H9 (cell line): ENCODE measurements at regions not wholly inside any gene's neighbourhood (a gene's known extent, or its start where the extent isn't known, plus 50 kb on each side); places are given as distances from the start of the nearest gene placed in this dataset.

Source experiments
- DNase-seq: peaks from one replicate; pipeline ENCODE4 v3.0.0-alpha.2; 2017
- H2AFZ ChIP-seq: one replicate; pipeline ENCODE4 v1.6.1; 2013; ENCODE audit warnings: mild to moderate bottlenecking, low read length, control low read depth, moderate library complexity
- H2AK5ac ChIP-seq: 2 replicates; pipeline ENCODE4 v1.6.1; 2013; ENCODE audit warnings: low read length, control low read depth, mixed read lengths; ENCODE audit not compliant: insufficient read length
- H2BK120ac ChIP-seq: one replicate; pipeline ENCODE4 v1.6.1; 2013; ENCODE audit warnings: low read depth, mild to moderate bottlenecking, low read length, control low read depth, inconsistent platforms; ENCODE audit not compliant: poor library complexity, severe bottlenecking
- H2BK12ac ChIP-seq: 2 replicates; pipeline ENCODE4 v1.6.1; 2013; ENCODE audit warnings: low read length, control low read depth, mixed read lengths, low read depth; ENCODE audit not compliant: insufficient read length
- H2BK15ac ChIP-seq: 2 replicates; pipeline ENCODE4 v1.6.1; 2013; ENCODE audit warnings: low read depth, low read length, control low read depth
- H2BK20ac ChIP-seq: one replicate; pipeline ENCODE4 v1.6.1; 2013; ENCODE audit warnings: low read depth, mild to moderate bottlenecking, low read length, control low read depth, inconsistent platforms; ENCODE audit not compliant: poor library complexity, severe bottlenecking
- H2BK5ac ChIP-seq: 2 replicates; pipeline ENCODE4 v1.6.1; 2013; ENCODE audit warnings: low read length, control low read depth, mixed read lengths; ENCODE audit not compliant: insufficient read length
- H3K14ac ChIP-seq: 2 replicates; pipeline ENCODE4 v1.6.1; 2013; ENCODE audit warnings: low read length, control low read depth; ENCODE audit not compliant: insufficient read depth
- H3K18ac ChIP-seq: 2 replicates; pipeline ENCODE4 v1.6.1; 2013; ENCODE audit warnings: low read depth, mild to moderate bottlenecking, mixed read lengths, low read length, control low read depth; ENCODE audit not compliant: insufficient read length
- H3K23ac ChIP-seq: 2 replicates; pipeline ENCODE4 v1.6.1; 2013; ENCODE audit warnings: low read length, control low read depth, mixed read lengths, low read depth; ENCODE audit not compliant: insufficient read length
- H3K23me2 ChIP-seq: 2 replicates; pipeline ENCODE4 v1.6.1; 2013; ENCODE audit warnings: low read depth, mild to moderate bottlenecking, mixed read lengths, low read length, control low read depth; ENCODE audit not compliant: insufficient read length, poor library complexity, severe bottlenecking
- H3K27ac ChIP-seq: 2 replicates; pipeline ENCODE4 v1.5.1; 2013; ENCODE audit warnings: low read length, control low read depth, mixed read lengths, low read depth; ENCODE audit not compliant: insufficient read length
- H3K27me3 ChIP-seq: 2 replicates; pipeline ENCODE4 v1.6.1; 2013; ENCODE audit warnings: low read length, control low read depth, inconsistent platforms; ENCODE audit not compliant: insufficient read depth
- H3K4ac ChIP-seq: 2 replicates; pipeline ENCODE4 v1.6.1; 2013; ENCODE audit warnings: low read depth, mild to moderate bottlenecking, control low read depth, inconsistent platforms, low read length, moderate library complexity
- H3K4me1 ChIP-seq: 2 replicates; pipeline ENCODE4 v1.6.1; 2013; ENCODE audit warnings: low read length, control low read depth, inconsistent platforms; ENCODE audit not compliant: insufficient read depth
- H3K4me2 ChIP-seq: 2 replicates; pipeline ENCODE4 v1.6.1; 2013; ENCODE audit warnings: low read length, control low read depth, mixed read lengths; ENCODE audit not compliant: insufficient read length, insufficient read depth
- H3K56ac ChIP-seq: 2 replicates; pipeline ENCODE4 v1.6.1; 2013; ENCODE audit warnings: low read depth, mild to moderate bottlenecking, mixed read lengths, low read length, control low read depth; ENCODE audit not compliant: insufficient read length
- H3K79me1 ChIP-seq: 2 replicates; pipeline ENCODE4 v1.6.1; 2013; ENCODE audit warnings: low read depth, mild to moderate bottlenecking, moderate library complexity, low read length, control low read depth, inconsistent platforms; ENCODE audit not compliant: insufficient read depth, poor library complexity, severe bottlenecking
- H3K79me2 ChIP-seq: 2 replicates; pipeline ENCODE4 v1.6.1; 2013; ENCODE audit warnings: low read length, control low read depth, inconsistent platforms; ENCODE audit not compliant: insufficient read depth
- H3K9ac ChIP-seq: 2 replicates; pipeline ENCODE4 v1.6.1; 2013; ENCODE audit warnings: low read length, control low read depth, mixed read lengths; ENCODE audit not compliant: insufficient read length; ENCODE audit errors: extremely low read depth
- H3K9me3 ChIP-seq: one replicate; pipeline ENCODE4 v1.6.1; 2013; ENCODE audit warnings: low read depth, low read length, inconsistent platforms; ENCODE audit not compliant: control insufficient read depth
- H3T11ph ChIP-seq: one replicate; pipeline ENCODE4 v1.6.1; 2013; ENCODE audit warnings: mild to moderate bottlenecking, low read length, control low read depth, inconsistent platforms
- H4K20me1 ChIP-seq: one replicate; pipeline ENCODE4 v1.6.1; 2013; ENCODE audit not compliant: control insufficient read depth, insufficient read length, insufficient read depth
- H4K5ac ChIP-seq: 2 replicates; pipeline ENCODE4 v1.6.1; 2013; ENCODE audit warnings: low read depth, mild to moderate bottlenecking, mixed read lengths, low read length, control low read depth; ENCODE audit not compliant: insufficient read length
- H4K8ac ChIP-seq: replicated peaks from 2 replicates; pipeline ENCODE4 v1.6.1; 2013; ENCODE audit warnings: low read length, control low read depth, mixed read lengths, low read depth; ENCODE audit not compliant: insufficient read length
- H4K91ac ChIP-seq: 2 replicates; pipeline ENCODE4 v1.6.1; 2013; ENCODE audit warnings: low read depth, mild to moderate bottlenecking, moderate library complexity, mixed read lengths, low read length, control low read depth; ENCODE audit not compliant: insufficient read length
- H3K27ac Mint-ChIP-seq, 3 experiments: 2 replicates in 2 of 3; 3 replicates in 1 of 3; pipeline ENCODE4 v1.8.0; 2020 to 2021; ENCODE audit warnings: mixed read lengths in 3 of 3, mild to moderate bottlenecking in 1 of 3, moderate library complexity in 1 of 3
- H3K27me3 Mint-ChIP-seq: 2 replicates; pipeline ENCODE4 v1.8.0; 2021; ENCODE audit warnings: low read depth, mild to moderate bottlenecking, moderate library complexity, mixed read lengths
- H3K36me3 Mint-ChIP-seq, 3 experiments: 2 replicates in 2 of 3; 3 replicates in 1 of 3; pipeline ENCODE4 v1.8.0; 2020 to 2021; ENCODE audit warnings: low read depth in 3 of 3, mixed read lengths in 3 of 3; ENCODE audit not compliant: insufficient read depth in 1 of 3
- H3K4me1 Mint-ChIP-seq, 2 experiments: 2 replicates each; pipeline ENCODE4 v1.8.0; 2020; ENCODE audit warnings: mixed read lengths in 2 of 2
- H3K4me3 Mint-ChIP-seq, 2 experiments: 2 replicates in 1 of 2; 3 replicates in 1 of 2; pipeline ENCODE4 v1.8.0; 2020 to 2021; ENCODE audit warnings: mild to moderate bottlenecking in 2 of 2, mixed read lengths in 2 of 2, moderate library complexity in 1 of 2
- H3K9me3 Mint-ChIP-seq, 2 experiments: 2 replicates in 1 of 2; 3 replicates in 1 of 2; pipeline ENCODE4 v1.8.0; 2020; ENCODE audit warnings: mild to moderate bottlenecking in 2 of 2, mixed read lengths in 2 of 2, moderate library complexity in 1 of 2
- WGBS: extraction: QIAGEN DNeasy Blood & Tissue Kit; methylation state at CpG from one replicate; pipeline ENCODE4 v1.1.7; 2013; ENCODE audit warnings: missing lambda C conversion rate, low lambda C conversion rate, mixed read lengths; ENCODE audit not compliant: insufficient read length; ENCODE audit errors: extremely low coverage; 5-methylcytosine and 5-hydroxymethylcytosine counted together
- TF ChIP-seq, protein P1 (sequence below): fragments of 200-600 bp; sonication (generic); conservative IDR thresholded peaks from 3 replicates; pipeline ENCODE4 v1.8.0; 2021; ENCODE audit warnings: antibody characterized with exemption, mild to moderate bottlenecking

DNA sequence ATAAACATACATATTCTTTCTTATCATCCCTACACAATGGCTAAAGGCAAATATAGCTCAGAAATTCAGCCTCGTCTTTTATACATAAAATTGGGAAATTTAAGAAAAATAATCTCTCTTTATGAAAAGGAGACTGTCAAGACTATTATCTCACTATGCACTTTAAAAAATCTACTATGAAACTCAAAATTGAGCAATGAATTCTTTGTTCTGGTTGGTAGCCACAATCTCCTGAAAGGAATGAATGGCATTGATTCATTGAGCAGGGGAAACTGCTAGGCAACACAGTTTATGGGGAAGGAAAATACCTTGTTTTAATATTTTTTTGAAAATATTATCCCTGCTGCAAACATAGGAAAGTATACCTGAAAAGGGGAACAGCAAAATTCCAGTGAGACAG lies 397.1 kb downstream of the RAB28 start:
- Histone ChIP-seq H3K4me2 (no peak overlapping the region), H3K79me1 (no peaks in the 10 kb centered on the region), H3T11ph (no peak overlapping the region), H4K91ac (no peak overlapping the region), H2BK15ac (no peak overlapping the region), H3K56ac (no peak overlapping the region), H4K8ac (no peak overlapping the region), H2BK12ac (no peak overlapping the region), H3K27me3 (no peaks in the 10 kb centered on the region), H2AFZ (no peak overlapping the region), H3K4ac (no peak overlapping the region), H4K20me1 (no peaks in the 10 kb centered on the region), H3K9me3 (no peaks in the 10 kb centered on the region), H3K14ac (no peak overlapping the region), H3K23me2 (no peaks in the 10 kb centered on the region), H3K79me2 (no peaks in the 10 kb centered on the region), H2BK120ac (no peak overlapping the region), H2BK20ac (no peak overlapping the region), H3K4me1 (peaks cover 4% of the 10 kb centered on the region; the same call in 1 of the 2 replicates), H2AK5ac (no peak overlapping the region), H3K23ac (no peak overlapping the region), H4K5ac (no peak overlapping the region), H2BK5ac (no peak overlapping the region), H3K27ac (no peak overlapping the region), H3K18ac (no peak overlapping the region), H3K9ac (no peak overlapping the region)
- peaks cover 2% of the 10 kb centered on the region for H3K27me3 Mint-ChIP-seq
- peaks cover 4 to 13% (median 13%) of the 10 kb centered on the region in 3 experiments; a peak in 5 of 7 replicates for H3K36me3 Mint-ChIP-seq
- H3K4me1 Mint-ChIP-seq: peaks cover 16 to 18% of the 10 kb centered on the region in 2 experiments
- TF ChIP-seq, protein P1, sequence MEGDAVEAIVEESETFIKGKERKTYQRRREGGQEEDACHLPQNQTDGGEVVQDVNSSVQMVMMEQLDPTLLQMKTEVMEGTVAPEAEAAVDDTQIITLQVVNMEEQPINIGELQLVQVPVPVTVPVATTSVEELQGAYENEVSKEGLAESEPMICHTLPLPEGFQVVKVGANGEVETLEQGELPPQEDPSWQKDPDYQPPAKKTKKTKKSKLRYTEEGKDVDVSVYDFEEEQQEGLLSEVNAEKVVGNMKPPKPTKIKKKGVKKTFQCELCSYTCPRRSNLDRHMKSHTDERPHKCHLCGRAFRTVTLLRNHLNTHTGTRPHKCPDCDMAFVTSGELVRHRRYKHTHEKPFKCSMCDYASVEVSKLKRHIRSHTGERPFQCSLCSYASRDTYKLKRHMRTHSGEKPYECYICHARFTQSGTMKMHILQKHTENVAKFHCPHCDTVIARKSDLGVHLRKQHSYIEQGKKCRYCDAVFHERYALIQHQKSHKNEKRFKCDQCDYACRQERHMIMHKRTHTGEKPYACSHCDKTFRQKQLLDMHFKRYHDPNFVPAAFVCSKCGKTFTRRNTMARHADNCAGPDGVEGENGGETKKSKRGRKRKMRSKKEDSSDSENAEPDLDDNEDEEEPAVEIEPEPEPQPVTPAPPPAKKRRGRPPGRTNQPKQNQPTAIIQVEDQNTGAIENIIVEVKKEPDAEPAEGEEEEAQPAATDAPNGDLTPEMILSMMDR: no peak
- H3K9me3 Mint-ChIP-seq: peaks cover 15 to 16% of the 10 kb centered on the region in 2 experiments
- H3K4me3 Mint-ChIP-seq: no peak overlapping the region
- H3K27ac Mint-ChIP-seq: no peak overlapping the region
- no peak for DNase-seq
- WGBS: no CpG with 5 or more reads among the region's 1 CpG
